H1 (cell line): ENCODE measurements at regions not wholly inside any gene's neighbourhood (a gene's known extent, or its start where the extent isn't known, plus 50 kb on each side); places are given as distances from the start of the nearest gene placed in this dataset.

Experiments
- CTCF ChIA-PET: fragments of 300-600 bp; sonication (Branson Sonifier 250); formaldehyde crosslinking; loops from one replicate; lab custom pipeline; 2021; ENCODE audit not compliant: partially characterized antibody; lab: Charles Lee
- POLR2A ChIA-PET: fragments of 300-600 bp; sonication (Branson Sonifier 250); formaldehyde crosslinking; loops from one replicate; lab custom pipeline; 2021; ENCODE audit warnings: inconsistent platforms; ENCODE audit not compliant: partially characterized antibody; lab: Charles Lee
- DNase-seq, 2 experiments: peaks; one replicate each; pipeline versions ENCODE4 v3.0.0 to v3.0.0-alpha.2; 2010 to 2022; ENCODE audit warnings: low spot score in 2 of 2, low read depth in 1 of 2, mixed read lengths in 1 of 2
- FAIRE-seq: peaks from 2 replicates; lab custom pipeline; 2011; peaks lifted over from hg19 to GRCh38; lab: Jason Lieb, UNC
- H2AFZ ChIP-seq: 2 replicates; pipeline ENCODE4 v1.8.1; 2012; ENCODE audit warnings: low read length, inconsistent platforms
- H2AK5ac ChIP-seq: 2 replicates; pipeline ENCODE4 v1.6.1; 2013; ENCODE audit warnings: low read depth, low read length
- H2BK120ac ChIP-seq: replicated peaks from 2 replicates; pipeline ENCODE3; 2013; ENCODE audit warnings: low read depth, low read length, inconsistent platforms
- H2BK12ac ChIP-seq: 2 replicates; pipeline ENCODE4 v1.6.1; 2013; ENCODE audit warnings: low read depth, low read length
- H2BK15ac ChIP-seq: 2 replicates; pipeline ENCODE4 v1.6.1; 2013; ENCODE audit warnings: low read length
- H2BK20ac ChIP-seq: 2 replicates; pipeline ENCODE4 v1.6.1; 2013; ENCODE audit warnings: low read length
- H2BK5ac ChIP-seq: 2 replicates; pipeline ENCODE4 v1.6.1; 2013; ENCODE audit warnings: low read depth, low read length
- H3K14ac ChIP-seq: 2 replicates; pipeline ENCODE4 v1.6.1; 2013; ENCODE audit warnings: inconsistent platforms; ENCODE audit not compliant: insufficient read length
- H3K18ac ChIP-seq: 2 replicates; pipeline ENCODE4 v1.6.1; 2013; ENCODE audit warnings: low read length; ENCODE audit errors: extremely low read depth
- H3K23ac ChIP-seq: 2 replicates; pipeline ENCODE4 v1.6.1; 2013; ENCODE audit warnings: inconsistent platforms; ENCODE audit not compliant: insufficient read length
- H3K23me2 ChIP-seq: 2 replicates; pipeline ENCODE4 v1.6.1; 2013; ENCODE audit warnings: low read depth, low read length
- H3K27ac ChIP-seq: 2 replicates; pipeline ENCODE4 v1.6.1; 2011; ENCODE audit warnings: low read depth, low read length, inconsistent platforms
- H3K27me3 ChIP-seq, 4 experiments: replicated peaks in 1 of 4; 1 replicate in 1 of 4; 2 replicates in 3 of 4; pipeline versions ENCODE4 v1.6.1 to v1.8.1; 2011 to 2013; ENCODE audit warnings: low read length in 3 of 4, mild to moderate bottlenecking in 3 of 4, inconsistent platforms in 2 of 4, mixed read lengths in 2 of 4, moderate library complexity in 1 of 4; ENCODE audit not compliant: control insufficient read depth in 3 of 4, insufficient read depth in 3 of 4; ENCODE audit errors: extremely low read depth in 1 of 4
- H3K36me3 ChIP-seq, 4 experiments: 2 replicates each; pipeline versions ENCODE4 v1.6.1 to v1.8.1; 2011 to 2013; ENCODE audit warnings: mild to moderate bottlenecking in 4 of 4, low read length in 3 of 4, moderate library complexity in 2 of 4, control low read depth in 1 of 4, inconsistent platforms in 1 of 4; ENCODE audit not compliant: insufficient read depth in 4 of 4, control insufficient read depth in 2 of 4
- H3K4ac ChIP-seq: replicated peaks from 2 replicates; pipeline ENCODE3; 2013; ENCODE audit warnings: low read length, low read depth, mixed read lengths, inconsistent platforms; ENCODE audit not compliant: insufficient read length
- H3K4me1 ChIP-seq, 4 experiments: replicated peaks in 1 of 4; 1 replicate in 1 of 4; 2 replicates in 3 of 4; pipeline versions ENCODE4 v1.6.1 to v1.8.1; 2011 to 2013; ENCODE audit warnings: low read length in 3 of 4, inconsistent platforms in 2 of 4, mixed read lengths in 1 of 4; ENCODE audit not compliant: insufficient read depth in 4 of 4, control insufficient read depth in 3 of 4
- H3K4me2 ChIP-seq, 2 experiments: 2 replicates each; pipeline versions ENCODE4 v1.6.1 to v1.8.1; 2011 to 2013; ENCODE audit warnings: low read depth in 2 of 2, low read length in 2 of 2, control low read depth in 1 of 2, inconsistent platforms in 1 of 2, mild to moderate bottlenecking in 1 of 2; ENCODE audit not compliant: insufficient read depth in 1 of 2
- H3K4me3 ChIP-seq, 4 experiments: fragments of 200-600, 300-600 bp in 1 of 4; sonication (generic), shearing (Covaris generic), sonication (Bioruptor Twin) in 1 of 4; 2 replicates each; pipeline versions ENCODE4 v1.5.1 to v1.8.1; 2011 to 2016; ENCODE audit warnings: low read length in 4 of 4, low read depth in 3 of 4, control low read depth in 2 of 4, inconsistent platforms in 2 of 4, mild to moderate bottlenecking in 2 of 4, mixed read lengths in 1 of 4, moderate library complexity in 1 of 4; ENCODE audit not compliant: insufficient read depth in 2 of 4; ENCODE audit errors: extremely low read depth in 1 of 4
- H3K56ac ChIP-seq: replicated peaks from 2 replicates; pipeline ENCODE3; 2013; ENCODE audit warnings: low read depth, mild to moderate bottlenecking, mixed read lengths, low read length, inconsistent platforms; ENCODE audit not compliant: insufficient read length
- H3K79me1 ChIP-seq: 2 replicates; pipeline ENCODE4 v1.6.1; 2013; ENCODE audit warnings: low read depth, low read length, control low read depth
- H3K79me2 ChIP-seq, 2 experiments: 2 replicates each; pipeline versions ENCODE4 v1.6.1 to v1.8.1; 2012 to 2013; ENCODE audit warnings: low read length in 2 of 2, mild to moderate bottlenecking in 2 of 2, inconsistent platforms in 1 of 2; ENCODE audit not compliant: insufficient read depth in 2 of 2, control insufficient read depth in 1 of 2
- H3K9ac ChIP-seq, 4 experiments: replicated peaks in 1 of 4; 1 replicate in 1 of 4; 2 replicates in 3 of 4; pipeline versions ENCODE4 v1.6.1 to v1.8.1; 2011 to 2013; ENCODE audit warnings: low read depth in 3 of 4, low read length in 3 of 4, control low read depth in 2 of 4, mild to moderate bottlenecking in 2 of 4, moderate library complexity in 2 of 4, inconsistent platforms in 1 of 4; ENCODE audit errors: extremely low read depth in 1 of 4
- H3K9me3 ChIP-seq, 2 experiments: 2 replicates each; pipeline versions ENCODE4 v1.6.1 to v1.8.1; 2012 to 2013; ENCODE audit warnings: mild to moderate bottlenecking in 2 of 2, moderate library complexity in 2 of 2, control low read depth in 1 of 2, inconsistent platforms in 1 of 2, low read depth in 1 of 2, low read length in 1 of 2, mixed read lengths in 1 of 2; ENCODE audit not compliant: insufficient read depth in 2 of 2
- H4K20me1 ChIP-seq, 2 experiments: replicated peaks in 1 of 2; 2 replicates each; pipeline versions ENCODE3 to v1.8.1; 2011 to 2013; ENCODE audit warnings: inconsistent platforms in 2 of 2, low read length in 2 of 2, mild to moderate bottlenecking in 1 of 2; ENCODE audit not compliant: insufficient read depth in 2 of 2, control insufficient read depth in 1 of 2
- H4K5ac ChIP-seq: 2 replicates; pipeline ENCODE4 v1.6.1; 2013; ENCODE audit warnings: low read length, low read depth, mixed read lengths, inconsistent platforms; ENCODE audit not compliant: insufficient read length
- H4K8ac ChIP-seq: 2 replicates; pipeline ENCODE4 v1.8.0; 2013; ENCODE audit warnings: mild to moderate bottlenecking, moderate library complexity, low read length, inconsistent platforms; ENCODE audit not compliant: insufficient read depth; ENCODE audit errors: extremely low read depth
- H4K91ac ChIP-seq: replicated peaks from 2 replicates; pipeline ENCODE3; 2013; ENCODE audit warnings: low read length, mixed read lengths, inconsistent platforms; ENCODE audit not compliant: insufficient read length
- CBX8 ChIP-seq: fragments of 300-800, 300-1000 bp; sonication (generic); IDR thresholded peaks from 2 replicates; pipeline ENCODE4 v1.7.1; 2016; ENCODE audit warnings: low read depth, low read length, borderline replicate concordance
- CHD1 ChIP-seq: IDR thresholded peaks from 2 replicates; pipeline ENCODE4 v1.6.1; 2012; ENCODE audit warnings: low read depth, low read length, improper control_type of control experiment
- CREB1 ChIP-seq: IDR thresholded peaks from 2 replicates; pipeline ENCODE4 v1.6.1; 2012; ENCODE audit warnings: inconsistent platforms
- EZH2 ChIP-seq: fragments of 200-600 bp; sonication (generic); IDR thresholded peaks from 2 replicates; pipeline ENCODE4 v1.7.1; 2012; ENCODE audit warnings: low read depth, mild to moderate bottlenecking, moderate library complexity, low read length, inconsistent platforms; ENCODE audit not compliant: severe bottlenecking
- JUN ChIP-seq: IDR thresholded peaks from 2 replicates; pipeline ENCODE4 v1.6.1; 2011; ENCODE audit warnings: low read depth, mild to moderate bottlenecking, improper control_type of control experiment, low read length
- KDM5A ChIP-seq: fragments of 200-600 bp; IDR thresholded peaks from 2 replicates; pipeline ENCODE4 v1.7.1; 2012; ENCODE audit warnings: mild to moderate bottlenecking, low read length, inconsistent platforms, mixed read lengths
- MAX ChIP-seq: IDR thresholded peaks from 2 replicates; pipeline ENCODE4 v1.6.1; 2012; ENCODE audit warnings: inconsistent platforms
- PHF8 ChIP-seq: fragments of 200-600 bp; sonication (generic); conservative IDR thresholded peaks from 2 replicates; pipeline ENCODE4 v1.7.1; 2012; ENCODE audit warnings: low read depth, mild to moderate bottlenecking, inconsistent platforms, low read length, moderate library complexity
- RNF2 ChIP-seq: fragments of 200-900, 300-1000 bp; sonication (generic); IDR thresholded peaks from 2 replicates; pipeline ENCODE4 v1.7.1; 2016; ENCODE audit warnings: borderline replicate concordance, low read depth, mild to moderate bottlenecking, antibody characterized with exemption, low read length; ENCODE audit not compliant: poor library complexity, severe bottlenecking; ENCODE audit errors: missing control alignments
- RXRA ChIP-seq: IDR thresholded peaks from 2 replicates; pipeline ENCODE4 v1.6.1; 2011; ENCODE audit warnings: low read depth, mild to moderate bottlenecking, low read length, moderate library complexity; ENCODE audit not compliant: insufficient read depth
- SAP30 ChIP-seq: fragments of 300-600 bp; sonication (generic); IDR thresholded peaks from 2 replicates; pipeline ENCODE4 v1.7.1; 2012; ENCODE audit warnings: low read length, moderate library complexity, mild to moderate bottlenecking, inconsistent platforms; ENCODE audit not compliant: insufficient read depth, insufficient replicate concordance
- SIN3A ChIP-seq, 2 experiments: IDR thresholded peaks in 1 of 2; conservative IDR thresholded peaks in 1 of 2; 2 replicates each; pipeline ENCODE4 v1.6.1; 2011 to 2012; ENCODE audit warnings: low read length in 2 of 2, improper control_type of control experiment in 1 of 2, low read depth in 1 of 2, mild to moderate bottlenecking in 1 of 2
- SP1 ChIP-seq: IDR thresholded peaks from 2 replicates; pipeline ENCODE4 v1.6.1; 2011; ENCODE audit warnings: low read depth, low read length
- ZNF274 ChIP-seq: IDR thresholded peaks from 2 replicates; pipeline ENCODE4 v1.7.0; 2012; ENCODE audit warnings: low read length, borderline replicate concordance; ENCODE audit errors: extremely low read depth
- WGBS, 2 experiments: shearing (Covaris generic) in 1 of 2; methylation state at CpG; one replicate each; pipeline versions ENCODE4 v1.1.6 to v1.1.7; 2013 to 2015; ENCODE audit warnings: low lambda C conversion rate in 2 of 2, mixed read lengths in 2 of 2, inconsistent platforms in 1 of 2, low coverage in 1 of 2, missing lambda C conversion rate in 1 of 2; ENCODE audit not compliant: insufficient replicate concordance in 2 of 2, insufficient coverage in 1 of 2, insufficient read length in 1 of 2; ENCODE audit errors: extremely low coverage in 1 of 2, missing lambda C conversion rate in 1 of 2; 5-methylcytosine and 5-hydroxymethylcytosine counted together

GRCh38 chr6:11433860-11434259, 103.7 kb upstream of the TMEM170B start:
- Histone ChIP-seq H3K14ac (no peak overlapping the region), H2AFZ (no peak overlapping the region), H3K4me2 (no peak overlapping the region), H3K18ac (no peak overlapping the region), H3K23me2 (no peaks in the 10 kb centered on the region), H3K56ac (no peak overlapping the region), H2BK20ac (no peak overlapping the region), H2BK120ac (no peak overlapping the region), H3K27ac (no peak overlapping the region), H3K4ac (no peak overlapping the region), H2BK15ac (no peak overlapping the region), H3K4me3 (no peak overlapping the region), H3K9ac (no peak overlapping the region), H4K5ac (no peak overlapping the region), H4K20me1 (no peaks in the 10 kb centered on the region), H4K91ac (no peak overlapping the region), H3K79me2 (no peaks in the 10 kb centered on the region), H3K4me1 (peaks cover 0 to 5% (median 3%) of the 10 kb centered on the region in 4 experiments; a peak in 2 of 7 replicates), H3K79me1 (no peaks in the 10 kb centered on the region), H3K36me3 (no peaks in the 10 kb centered on the region), H2BK12ac (no peak overlapping the region), H2BK5ac (no peak overlapping the region), H3K23ac (no peak overlapping the region), H3K9me3 (no peaks in the 10 kb centered on the region), H3K27me3 (no peaks in the 10 kb centered on the region), H4K8ac (no peak overlapping the region), H2AK5ac (no peak overlapping the region)
- CTCF ChIA-PET, result interaction anchor here (0.6 kb wide), 1 partner anchor 1079 kb away, joined by 3 read pairs; no protein-coding TSS in a partner anchor
- POLR2A ChIA-PET, result no interaction called here
- no peak for DNase-seq
- 89% methylated on average over 1 of the region's 1 CpG; no CpG with 5 or more reads in 1 of the 2 experiments for WGBS, 2 experiments
- no peak for FAIRE-seq
- TF ChIP-seq PHF8 (no peak), CBX8 (no peak), KDM5A (no peak), ZNF274 (no peak), RXRA (no peak), SIN3A (conservative IDR thresholded peaks at IDR 0.05 in 1 of 2, IDR thresholded peaks at IDR 0.05 in 1 of 2; ENCODE audit: low read depth in 1 of 2, low read length in 2 of 2) (no peak), JUN (no peak), EZH2 (no peak), MAX (no peak), CHD1 (no peak), RNF2 (no peak), SAP30 (no peak), SP1 (no peak), CREB1 (no peak)
